Loucy (cell line): ENCODE measurements at regions not wholly inside any gene's neighbourhood (a gene's known extent, or its start where the extent isn't known, plus 50 kb on each side); places are given as distances from the start of the nearest gene placed in this dataset.

ENCODE experiments used
- EZH2phosphoT487 ChIP-seq: fragments of 200-600 bp; IDR thresholded peaks from 2 replicates; pipeline ENCODE4 v1.6.1; 2018; ENCODE audit warnings: antibody characterized with exemption, mild to moderate bottlenecking, moderate library complexity, borderline replicate concordance
- TF ChIP-seq, protein P1 (sequence below): fragments of 200-600 bp; sonication (generic); conservative IDR thresholded peaks from 2 replicates; pipeline ENCODE4 v1.5.1; 2014; ENCODE audit warnings: mild to moderate bottlenecking, antibody characterized with exemption, low read length

DNA sequence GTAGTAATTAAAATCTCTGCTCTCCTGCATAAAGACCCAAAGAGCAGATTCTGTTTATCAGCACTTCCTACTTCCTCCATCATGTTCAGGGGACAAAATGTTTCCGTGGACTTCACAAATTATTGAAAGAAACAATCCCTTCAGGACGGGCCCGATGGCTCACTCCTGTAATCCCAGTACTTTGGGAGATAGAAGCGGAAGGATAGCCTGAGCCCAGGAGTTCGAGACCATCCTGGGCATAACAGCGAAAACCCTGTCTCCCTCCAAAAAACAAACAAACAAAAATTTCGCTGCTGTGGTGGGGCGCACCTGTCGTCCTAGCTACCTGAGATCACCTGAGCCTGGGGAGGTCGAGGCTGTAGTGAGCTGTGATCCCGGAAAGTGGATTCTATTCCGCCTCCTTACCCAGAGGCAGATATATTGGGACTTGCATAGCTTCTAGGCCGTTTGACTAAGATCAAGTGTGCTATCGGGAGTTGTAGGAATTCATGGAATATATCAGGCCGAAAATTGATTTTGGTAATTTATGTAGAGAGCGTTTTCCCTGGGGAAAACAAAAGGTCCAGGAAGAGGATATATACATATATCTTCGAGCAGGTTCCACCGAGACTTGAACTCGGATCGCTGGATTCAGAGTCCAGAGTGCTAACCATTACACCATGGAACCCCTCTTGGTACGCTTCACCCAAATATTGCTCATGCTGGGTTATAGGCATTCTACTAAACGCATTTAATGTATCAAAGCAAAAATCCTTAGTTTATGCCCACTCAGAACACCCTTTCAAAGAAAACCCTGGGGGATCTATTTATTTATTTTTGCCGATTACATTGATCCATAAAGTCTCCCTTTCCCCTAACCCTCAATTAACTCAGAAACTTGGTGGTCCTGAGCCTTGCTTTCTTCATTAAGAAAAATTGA lies 74.5 kb upstream of the ZNF184 start:
- TF ChIP-seq, protein P1, sequence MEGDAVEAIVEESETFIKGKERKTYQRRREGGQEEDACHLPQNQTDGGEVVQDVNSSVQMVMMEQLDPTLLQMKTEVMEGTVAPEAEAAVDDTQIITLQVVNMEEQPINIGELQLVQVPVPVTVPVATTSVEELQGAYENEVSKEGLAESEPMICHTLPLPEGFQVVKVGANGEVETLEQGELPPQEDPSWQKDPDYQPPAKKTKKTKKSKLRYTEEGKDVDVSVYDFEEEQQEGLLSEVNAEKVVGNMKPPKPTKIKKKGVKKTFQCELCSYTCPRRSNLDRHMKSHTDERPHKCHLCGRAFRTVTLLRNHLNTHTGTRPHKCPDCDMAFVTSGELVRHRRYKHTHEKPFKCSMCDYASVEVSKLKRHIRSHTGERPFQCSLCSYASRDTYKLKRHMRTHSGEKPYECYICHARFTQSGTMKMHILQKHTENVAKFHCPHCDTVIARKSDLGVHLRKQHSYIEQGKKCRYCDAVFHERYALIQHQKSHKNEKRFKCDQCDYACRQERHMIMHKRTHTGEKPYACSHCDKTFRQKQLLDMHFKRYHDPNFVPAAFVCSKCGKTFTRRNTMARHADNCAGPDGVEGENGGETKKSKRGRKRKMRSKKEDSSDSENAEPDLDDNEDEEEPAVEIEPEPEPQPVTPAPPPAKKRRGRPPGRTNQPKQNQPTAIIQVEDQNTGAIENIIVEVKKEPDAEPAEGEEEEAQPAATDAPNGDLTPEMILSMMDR = no peak
- no peak for TF ChIP-seq EZH2phosphoT487
